A549 (cell line): ENCODE measurements at regions not wholly inside any gene's neighbourhood (a gene's known extent, or its start where the extent isn't known, plus 50 kb on each side); places are given as distances from the start of the nearest gene placed in this dataset.

Experiments
- ATAC-seq, 2 experiments: fragments of 200-7000 bp in 1 of 2; fragments of >200 bp in 1 of 2; cut with Nextera tagmentation in 1 of 2; cut with Tn5 transposase in 1 of 2; 3 replicates each; pipeline versions ENCODE4 v1.8.0 to v1.9.1; 2018 to 2020; ENCODE audit warnings: mild to moderate bottlenecking in 1 of 2, moderate library complexity in 1 of 2
- CTCF ChIA-PET: fragments of 300-600 bp; sonication (Branson Sonifier 250); formaldehyde crosslinking; extraction: SDS; loops from one replicate; lab custom pipeline; 2021; ENCODE audit warnings: antibody characterized with exemption, inconsistent platforms; lab: Yijun Ruan, JAX
- POLR2A ChIA-PET: fragments of 350-600 bp; formaldehyde crosslinking; extraction: SDS; loops from one replicate; lab custom pipeline; 2021; ENCODE audit warnings: antibody characterized with exemption, inconsistent platforms; lab: Yijun Ruan, JAX
- DNase-seq, 2 experiments: peaks; one replicate each; pipeline versions ENCODE4 v3.0.0 to v3.0.0-alpha.2; 2011 to 2016; ENCODE audit warnings: low read depth in 1 of 2, low spot score in 1 of 2
- FAIRE-seq: peaks from 2 replicates; lab custom pipeline; 2011; peaks lifted over from hg19 to GRCh38; lab: Jason Lieb, UNC
- H3K27ac ChIP-seq, 2 experiments: fragments of >200 bp; sonication (Bioruptor Twin); formaldehyde crosslinking; 3 replicates each; pipeline ENCODE4 v1.5.1; 2016 to 2017
- H3K4me1 ChIP-seq: fragments of >200 bp; sonication (Bioruptor Twin); formaldehyde crosslinking; 3 replicates; pipeline ENCODE4 v1.6.1; 2016
- H3K4me2 ChIP-seq: fragments of >200 bp; sonication (Bioruptor Twin); formaldehyde crosslinking; 3 replicates; pipeline ENCODE4 v1.6.1; 2016
- H3K4me3 ChIP-seq: fragments of >200 bp; sonication (Bioruptor Twin); formaldehyde crosslinking; 3 replicates; pipeline ENCODE4 v1.5.1; 2016
- H3K9me3 ChIP-seq: fragments of >200 bp; sonication (Bioruptor Twin); formaldehyde crosslinking; 3 replicates; pipeline ENCODE4 v1.6.1; 2016
- CBX8 ChIP-seq: fragments of 200-600 bp; sonication (generic); IDR thresholded peaks from 2 replicates; pipeline ENCODE4 v1.6.1; 2016
- CEBPB ChIP-seq, 2 experiments: fragments of >200 bp in 1 of 2; sonication (Bioruptor Twin) in 1 of 2; formaldehyde crosslinking in 1 of 2; IDR thresholded peaks; 2 replicates each; pipeline ENCODE4 v1.6.1; 2012 to 2016
- CHD2 ChIP-seq: fragments of 150-350 bp; IDR thresholded peaks from 2 replicates; pipeline ENCODE4 v1.6.1; 2014; ENCODE audit warnings: low read length; ENCODE audit not compliant: partially characterized antibody
- EHMT2 ChIP-seq: fragments of 200-600 bp; sonication (generic); IDR thresholded peaks from 2 replicates; pipeline ENCODE4 v1.6.1; 2016; ENCODE audit warnings: antibody characterized with exemption, low read depth, mild to moderate bottlenecking, moderate library complexity
- ELK1 ChIP-seq: fragments of 150-350 bp; IDR thresholded peaks from 2 replicates; pipeline ENCODE4 v1.6.1; 2014; ENCODE audit warnings: low read depth, mild to moderate bottlenecking, low read length
- ESRRA ChIP-seq: fragments of 150-350 bp; IDR thresholded peaks from 2 replicates; pipeline ENCODE4 v1.6.1; 2014; ENCODE audit warnings: mild to moderate bottlenecking, low read length, borderline replicate concordance
- FOSL2 ChIP-seq, 2 experiments: fragments of 450-650 bp in 1 of 2; fragments of >200 bp in 1 of 2; sonication (Bioruptor Twin) in 1 of 2; formaldehyde crosslinking; IDR thresholded peaks; 2 replicates each; pipeline versions ENCODE4 v1.5.0 to v1.6.1; 2016 to 2020; ENCODE audit warnings: mild to moderate bottlenecking in 1 of 2, moderate library complexity in 1 of 2
- HEYL ChIP-seq: fragments of 250-450 bp; sonication (Bioruptor Pico); IDR thresholded peaks from 2 replicates; pipeline ENCODE4 v1.8.0; 2021; ENCODE audit warnings: mild to moderate bottlenecking, moderate library complexity
- HOXB5 ChIP-seq: fragments of 250-450 bp; sonication (Bioruptor Pico); IDR thresholded peaks from 2 replicates; pipeline ENCODE4 v1.5.0; 2020; ENCODE audit warnings: mild to moderate bottlenecking, moderate library complexity
- JUN ChIP-seq, 2 experiments: fragments of >200 bp; sonication (Bioruptor Twin); formaldehyde crosslinking; IDR thresholded peaks; 2 replicates in 1 of 2; 3 replicates in 1 of 2; pipeline ENCODE4 v1.6.1; 2016 to 2017
- MAFK ChIP-seq: fragments of 450-650 bp; IDR thresholded peaks from 2 replicates; pipeline ENCODE4 v1.6.1; 2014; ENCODE audit not compliant: partially characterized antibody
- NR3C1 ChIP-seq: fragments of >200 bp; sonication (Bioruptor Twin); formaldehyde crosslinking; IDR thresholded peaks from 3 replicates; pipeline ENCODE4 v1.6.1; 2017
- POLR2AphosphoS2 ChIP-seq: conservative IDR thresholded peaks from 2 replicates; pipeline ENCODE4 v1.6.1; 2012; ENCODE audit warnings: low read length, improper control_type of control experiment, inconsistent platforms
- RAD21 ChIP-seq, 2 experiments: fragments of >200 bp in 1 of 2; sonication (Bioruptor Twin) in 1 of 2; formaldehyde crosslinking in 1 of 2; IDR thresholded peaks in 1 of 2; conservative IDR thresholded peaks in 1 of 2; 2 replicates in 1 of 2; 3 replicates in 1 of 2; pipeline ENCODE4 v1.6.1; 2012 to 2018; ENCODE audit warnings: inconsistent platforms in 1 of 2
- SREBF2 ChIP-seq: fragments of 450-650 bp; IDR thresholded peaks from 2 replicates; pipeline ENCODE4 v1.6.1; 2014; ENCODE audit warnings: mild to moderate bottlenecking, moderate library complexity
- ZNF302 ChIP-seq: fragments of 250-450 bp; sonication (Bioruptor Pico); IDR thresholded peaks from 2 replicates; pipeline ENCODE4 v1.9.0; 2021; ENCODE audit warnings: inconsistent platforms, mild to moderate bottlenecking, moderate library complexity
- WGBS: methylation state at CpG from one replicate; pipeline ENCODE4 v1.1.6; 2017; ENCODE audit errors: missing lambda C conversion rate; 5-methylcytosine and 5-hydroxymethylcytosine counted together
- TF ChIP-seq, protein P1 (sequence below): IDR thresholded peaks from 2 replicates; pipeline ENCODE4 v1.6.1; 2012
- TF ChIP-seq, protein P2 (sequence below): fragments of 250-450 bp; sonication (Bioruptor Pico); IDR thresholded peaks from 2 replicates; pipeline ENCODE4 v1.5.0; 2021; ENCODE audit warnings: mild to moderate bottlenecking, moderate library complexity, borderline replicate concordance
- TF ChIP-seq, protein P3 (sequence below): fragments of >200 bp; sonication (Bioruptor Twin); formaldehyde crosslinking; IDR thresholded peaks from 3 replicates; pipeline ENCODE4 v1.5.1; 2016

DNA sequence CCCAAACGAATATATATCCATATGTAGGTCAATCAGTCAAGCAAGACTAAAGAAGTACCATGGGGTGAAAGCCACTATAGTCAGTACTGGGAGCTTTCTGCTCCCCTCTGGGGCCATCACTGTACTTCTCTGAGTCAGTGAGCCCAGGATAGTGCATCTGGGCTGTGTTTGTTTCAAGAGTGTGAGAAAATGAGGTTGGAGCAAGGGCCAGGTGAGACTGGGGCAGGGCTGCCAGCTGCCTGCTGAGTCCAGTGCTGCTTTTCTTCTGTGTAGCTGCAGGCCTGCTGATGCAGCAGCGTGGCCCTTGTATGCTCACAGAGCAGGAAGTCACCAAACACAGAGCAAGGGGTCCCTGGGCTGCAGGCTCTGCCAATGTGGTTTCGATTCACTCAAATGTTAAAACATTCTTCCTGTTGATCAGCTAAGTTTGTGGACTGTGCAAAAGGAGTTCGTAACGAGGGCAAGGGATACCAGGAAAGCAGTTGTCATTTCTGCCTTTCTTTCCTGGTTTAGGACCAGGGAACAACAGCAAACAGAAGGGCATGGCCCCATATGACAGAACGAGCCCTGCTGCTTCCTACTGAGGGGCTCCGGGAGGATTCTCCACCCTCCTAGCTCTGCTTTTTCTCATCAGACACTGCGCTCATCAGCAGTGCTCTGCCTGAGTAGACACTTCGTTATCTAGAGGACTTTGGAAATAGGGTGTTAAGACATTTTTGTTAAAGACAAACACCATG, 65.4 kb upstream of the TNS3 start:
- peaks cover 52% of the 10 kb centered on the region for H3K4me1 ChIP-seq
- FAIRE-seq: no peak
- no peak for ATAC-seq
- TF ChIP-seq SREBF2 (no peak), RAD21 (conservative IDR thresholded peaks at IDR 0.05 in 1 of 2, IDR thresholded peaks at IDR 0.05 in 1 of 2) (no peak), HOXB5 (no peak), CBX8 (no peak)
- TF ChIP-seq, protein P1, sequence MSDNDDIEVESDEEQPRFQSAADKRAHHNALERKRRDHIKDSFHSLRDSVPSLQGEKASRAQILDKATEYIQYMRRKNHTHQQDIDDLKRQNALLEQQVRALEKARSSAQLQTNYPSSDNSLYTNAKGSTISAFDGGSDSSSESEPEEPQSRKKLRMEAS: no peak
- peak overlapping the region; percentile 91 to 96 for H3K27ac ChIP-seq
- POLR2A ChIA-PET: interaction anchor here (1.4 kb wide), 1 partner anchor 13 kb away, joined by 3 read pairs; no protein-coding TSS in a partner anchor
- WGBS: 88% methylated on average over 9 of the region's 9 CpGs
- DNase-seq: no peak
- CTCF ChIA-PET: interaction anchor here (1.0 to 1.3 kb wide), 3 partner anchors 12 to 50 kb away, joined by 3 to 4 read pairs (median 3); no protein-coding TSS in a partner anchor
- no peak overlapping the region for H3K4me2 ChIP-seq
- no peak overlapping the region for H3K4me3 ChIP-seq
- peaks cover 12% of the 10 kb centered on the region for H3K9me3 ChIP-seq

- H3K9me3 ChIP-seq: peaks cover 12% of the 10 kb centered on the region
- H3K4me3 ChIP-seq: no peak overlapping the region
- no peak for TF ChIP-seq FOSL2 (IDR thresholded peaks at IDR 0.05)
- TF ChIP-seq FOSL2 (CRISPR knock-in tag; IDR thresholded peaks at IDR 0.05): 0 out of 2 replicates have a peak, but pooled peaks have one; percentile 9
- TF ChIP-seq MAFK: no peak
- no peak for TF ChIP-seq ESRRA
- TF ChIP-seq EHMT2: no peak
- TF ChIP-seq JUN (IDR thresholded peaks at IDR 0.05): no peak
- TF ChIP-seq, protein P2, sequence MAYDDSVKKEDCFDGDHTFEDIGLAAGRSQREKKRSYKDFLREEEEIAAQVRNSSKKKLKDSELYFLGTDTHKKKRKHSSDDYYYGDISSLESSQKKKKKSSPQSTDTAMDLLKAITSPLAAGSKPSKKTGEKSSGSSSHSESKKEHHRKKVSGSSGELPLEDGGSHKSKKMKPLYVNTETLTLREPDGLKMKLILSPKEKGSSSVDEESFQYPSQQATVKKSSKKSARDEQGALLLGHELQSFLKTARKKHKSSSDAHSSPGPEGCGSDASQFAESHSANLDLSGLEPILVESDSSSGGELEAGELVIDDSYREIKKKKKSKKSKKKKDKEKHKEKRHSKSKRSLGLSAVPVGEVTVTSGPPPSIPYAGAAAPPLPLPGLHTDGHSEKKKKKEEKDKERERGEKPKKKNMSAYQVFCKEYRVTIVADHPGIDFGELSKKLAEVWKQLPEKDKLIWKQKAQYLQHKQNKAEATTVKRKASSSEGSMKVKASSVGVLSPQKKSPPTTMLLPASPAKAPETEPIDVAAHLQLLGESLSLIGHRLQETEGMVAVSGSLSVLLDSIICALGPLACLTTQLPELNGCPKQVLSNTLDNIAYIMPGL (CRISPR knock-in tag): no peak
- no peak for TF ChIP-seq CEBPB (IDR thresholded peaks at IDR 0.05)
- no peak overlapping the region for H3K4me2 ChIP-seq
- H3K27ac ChIP-seq: peak overlapping the region in 1 of 2 experiments; percentile 47; a peak in 2 of 6 replicates
- ATAC-seq (no peak), DNase-seq (no peak), FAIRE-seq (no peak)
- ChIA-PET CTCF (interaction anchor here (1.1 to 1.2 kb wide), 2 partner anchors 91 to 127 kb away, joined by 3 to 4 read pairs; no protein-coding TSS in a partner anchor), POLR2A (interaction anchor here (1.1 kb wide), 1 partner anchor 33 kb away, joined by 3 read pairs; no protein-coding TSS in a partner anchor)
- peaks cover 50% of the 10 kb centered on the region for H3K4me1 ChIP-seq
- WGBS: 87% methylated on average over 4 of the region's 4 CpGs
Measured at GRCh38 chr7:47643716-47644400, 61.9 kb upstream of the TNS3 start.

- DNase-seq (no peak), FAIRE-seq (no peak), ATAC-seq (no peak)
- WGBS: 89% methylated on average over 8 of the region's 8 CpGs
- H3K4me1 ChIP-seq: peaks cover 56% of the 10 kb centered on the region
- ChIA-PET POLR2A (interaction anchor here (1.1 kb wide), 1 partner anchor 35 kb away, joined by 4 read pairs; no protein-coding TSS in a partner anchor), CTCF (interaction anchor here (0.5 to 1.5 kb wide), 6 partner anchors 10 to 44 kb away, joined by 3 to 6 read pairs (median 3); no protein-coding TSS in a partner anchor)
- no peak overlapping the region for H3K4me3 ChIP-seq
- no peak overlapping the region for H3K4me2 ChIP-seq
- H3K27ac ChIP-seq: peak overlapping the region; percentile 72 to 85
- TF ChIP-seq HEYL (CRISPR knock-in tag) (no peak), RAD21 (conservative IDR thresholded peaks at IDR 0.05 in 1 of 2, IDR thresholded peaks at IDR 0.05 in 1 of 2) (no peak), NR3C1 (no peak), ELK1 (no peak), POLR2AphosphoS2 (no peak), CHD2 (no peak), ZNF302 (CRISPR knock-in tag) (no peak)
- TF ChIP-seq, protein P3, sequence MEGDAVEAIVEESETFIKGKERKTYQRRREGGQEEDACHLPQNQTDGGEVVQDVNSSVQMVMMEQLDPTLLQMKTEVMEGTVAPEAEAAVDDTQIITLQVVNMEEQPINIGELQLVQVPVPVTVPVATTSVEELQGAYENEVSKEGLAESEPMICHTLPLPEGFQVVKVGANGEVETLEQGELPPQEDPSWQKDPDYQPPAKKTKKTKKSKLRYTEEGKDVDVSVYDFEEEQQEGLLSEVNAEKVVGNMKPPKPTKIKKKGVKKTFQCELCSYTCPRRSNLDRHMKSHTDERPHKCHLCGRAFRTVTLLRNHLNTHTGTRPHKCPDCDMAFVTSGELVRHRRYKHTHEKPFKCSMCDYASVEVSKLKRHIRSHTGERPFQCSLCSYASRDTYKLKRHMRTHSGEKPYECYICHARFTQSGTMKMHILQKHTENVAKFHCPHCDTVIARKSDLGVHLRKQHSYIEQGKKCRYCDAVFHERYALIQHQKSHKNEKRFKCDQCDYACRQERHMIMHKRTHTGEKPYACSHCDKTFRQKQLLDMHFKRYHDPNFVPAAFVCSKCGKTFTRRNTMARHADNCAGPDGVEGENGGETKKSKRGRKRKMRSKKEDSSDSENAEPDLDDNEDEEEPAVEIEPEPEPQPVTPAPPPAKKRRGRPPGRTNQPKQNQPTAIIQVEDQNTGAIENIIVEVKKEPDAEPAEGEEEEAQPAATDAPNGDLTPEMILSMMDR: no peak
- H3K9me3 ChIP-seq: peaks cover 12% of the 10 kb centered on the region
Measured at GRCh38 chr7:47640265-47640664, 58.4 kb upstream of the TNS3 start.
